Stimulated activated CD4-positive, alpha-beta T cell treated with anti-CD3 and anti-CD28 coated beads, Interleukin-12 subunit alpha, Interleukin-12 subunit beta, amount 100 ng/mL, for 48 hours (primary cell): ENCODE measurements at regions not wholly inside any gene's neighbourhood (a gene's known extent, or its start where the extent isn't known, plus 50 kb on each side); places are given as distances from the start of the nearest gene placed in this dataset.
"Not testable (repeated sequence)": the region's sequence is repeated elsewhere in the genome, so short reads cannot be mapped to it uniquely, and the experiment has no call there.

ENCODE experiments used
- DNase-seq, 3 donors: peaks; one replicate each; pipeline ENCODE4 v3.0.0-alpha.2; 2020; ENCODE audit warnings: low read depth in 2 of 3, low spot score in 1 of 3

DNA sequence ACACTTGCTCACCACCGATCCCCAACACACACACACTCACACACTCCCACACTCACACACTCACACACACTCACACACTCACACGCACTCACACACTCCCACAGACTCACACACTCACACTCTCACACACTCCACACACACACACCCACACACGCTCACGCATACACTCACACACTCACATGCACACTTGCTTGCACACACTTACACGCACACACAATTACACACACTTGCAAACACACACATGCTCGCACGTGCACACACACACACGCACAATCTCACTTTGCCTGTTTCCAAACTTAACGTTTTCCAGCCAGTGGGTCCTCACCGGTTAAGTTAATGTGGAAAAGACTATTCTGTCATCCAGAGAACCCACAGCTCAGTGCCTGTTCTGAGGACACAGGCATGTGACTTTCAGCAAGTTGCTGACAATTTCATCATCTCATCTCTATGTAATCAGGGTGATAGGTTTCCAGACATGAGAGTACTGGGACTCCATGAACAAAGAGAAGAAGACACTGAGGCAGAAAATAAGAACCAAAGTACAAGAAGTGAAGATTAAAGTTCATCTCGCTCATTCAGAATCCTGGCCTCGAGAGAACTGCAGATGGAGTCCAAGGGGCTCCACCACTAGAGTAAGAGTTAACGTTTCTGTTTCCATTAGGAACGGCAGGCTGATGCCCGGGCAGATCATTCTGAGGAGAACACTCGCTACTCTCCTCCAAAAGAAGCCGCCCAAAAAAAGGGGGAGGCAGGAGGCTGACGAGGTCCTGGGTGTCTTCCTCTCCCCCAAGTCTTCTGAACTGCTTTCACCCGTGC is 153.2 kb upstream of the FRG1 start:
- no peak for DNase-seq

DNA sequence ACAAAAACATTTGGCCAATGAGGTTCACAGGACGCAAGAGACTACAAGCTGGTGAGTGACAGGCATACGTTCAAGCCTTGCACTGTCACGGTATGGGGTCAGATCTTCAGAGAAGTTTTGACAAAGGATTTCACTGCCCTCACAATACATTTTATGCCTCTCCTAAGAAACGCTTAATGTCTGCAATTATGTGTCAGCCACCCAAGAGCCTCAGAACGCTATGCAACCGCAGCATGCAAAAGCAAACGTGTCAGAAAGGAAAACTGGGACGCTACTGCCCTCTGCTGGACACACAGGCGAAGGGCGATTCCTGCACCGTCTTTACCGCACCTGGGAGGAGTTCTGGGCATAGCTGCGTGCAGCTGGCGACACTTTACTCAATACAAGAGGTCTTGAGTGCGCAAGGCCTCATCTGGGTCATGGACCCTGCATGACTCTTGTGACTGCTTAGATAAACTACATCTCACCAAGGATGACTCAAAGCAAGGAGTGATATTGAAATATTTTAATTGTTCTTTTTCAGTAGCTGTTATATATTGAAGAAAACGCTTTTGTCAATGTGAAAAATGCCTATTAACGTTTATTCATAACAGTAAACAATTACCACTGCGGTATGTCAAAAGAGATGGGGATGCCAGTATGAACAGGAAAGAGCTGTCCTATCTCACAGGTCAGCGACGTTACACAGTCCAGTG is 147.6 kb upstream of the FRG1 start:
- DNase-seq = peak; percentile 44 to 63 (median 59)

DNA sequence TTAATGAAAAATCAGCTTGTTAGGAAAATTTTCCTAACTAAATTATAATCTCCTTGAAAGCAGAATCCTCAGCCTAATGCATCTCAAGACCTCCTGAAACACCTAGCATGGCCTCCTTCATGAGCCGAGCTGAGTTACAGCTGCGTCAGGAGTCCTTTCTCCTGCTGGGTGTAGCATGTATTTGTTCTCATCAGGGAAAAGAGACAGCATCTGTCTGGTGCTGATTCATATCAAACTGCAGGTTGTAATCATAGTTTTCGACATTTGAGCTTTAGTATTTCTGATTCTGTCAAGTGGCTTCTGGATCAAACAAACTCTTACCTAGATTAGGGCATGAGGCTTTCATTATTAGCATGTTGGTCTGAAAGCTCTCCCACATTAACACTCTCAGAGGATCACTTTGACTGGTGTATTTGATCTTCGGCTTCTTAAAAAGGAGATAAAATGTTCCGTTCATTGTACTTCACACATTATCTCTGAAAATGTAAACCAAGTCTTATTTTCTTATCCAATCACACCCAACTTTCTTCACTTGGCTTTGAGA is 140.1 kb upstream of the FRG1 start:
- no peak for DNase-seq

DNA sequence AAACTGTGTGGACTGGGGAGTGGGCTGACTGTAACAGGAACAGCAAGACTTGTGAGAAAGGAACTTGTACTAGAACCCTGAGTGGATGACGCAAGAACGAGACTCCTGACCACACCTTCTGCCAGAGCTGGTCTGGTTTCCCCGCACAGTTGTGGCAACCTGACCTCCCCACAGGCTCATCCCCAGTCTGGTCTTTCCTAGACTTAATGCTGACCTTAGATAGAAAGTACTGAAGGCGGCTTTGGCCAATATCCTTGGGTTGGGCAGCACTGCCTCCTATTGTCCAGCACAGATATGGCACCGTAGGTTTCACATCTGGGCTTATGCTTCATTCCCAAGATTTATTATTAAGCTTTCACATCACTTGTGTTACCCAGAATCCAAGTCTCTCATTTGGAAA is 137.8 kb upstream of the FRG1 start:
- DNase-seq = no peak

DNA sequence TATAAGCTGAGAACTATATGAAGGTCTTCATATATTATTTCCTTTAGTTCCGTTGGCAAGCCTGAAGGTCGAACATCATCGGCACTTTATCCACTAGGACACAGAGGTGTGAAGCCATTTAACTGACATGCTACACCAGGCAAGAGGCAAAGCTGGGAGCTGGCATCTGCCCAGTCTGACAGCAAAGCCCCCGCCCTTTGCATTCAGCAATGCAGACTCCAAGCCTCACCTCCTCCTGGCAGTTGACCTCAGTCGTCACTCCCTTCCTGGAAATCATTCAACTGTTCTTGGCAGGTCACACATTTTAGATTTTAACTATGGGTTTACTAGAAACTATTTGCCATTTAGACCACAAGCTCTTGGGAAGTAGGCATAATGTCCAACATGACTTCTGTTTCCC is 135.8 kb upstream of the FRG1 start:
- no peak for DNase-seq

DNA sequence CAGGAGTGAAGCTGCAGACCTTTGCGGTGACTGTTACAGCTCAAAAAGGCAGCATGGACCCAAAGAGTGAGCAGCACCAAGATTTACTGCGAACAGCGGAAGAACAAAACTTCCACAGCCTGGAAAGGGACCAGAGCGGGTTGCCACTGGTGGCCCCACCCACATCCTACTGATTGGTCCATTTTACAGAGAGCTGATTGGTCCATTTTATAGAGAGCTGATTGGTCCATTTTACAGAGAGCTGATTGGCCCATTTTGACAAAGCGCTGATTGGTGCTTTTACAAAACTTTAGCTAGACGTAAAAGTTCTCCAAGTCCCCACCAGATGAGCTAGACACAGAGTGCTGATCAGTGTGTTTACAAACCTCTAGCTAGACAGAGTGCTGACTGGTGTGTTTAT is 134.2 kb upstream of the FRG1 start:
- no peak for DNase-seq

DNA sequence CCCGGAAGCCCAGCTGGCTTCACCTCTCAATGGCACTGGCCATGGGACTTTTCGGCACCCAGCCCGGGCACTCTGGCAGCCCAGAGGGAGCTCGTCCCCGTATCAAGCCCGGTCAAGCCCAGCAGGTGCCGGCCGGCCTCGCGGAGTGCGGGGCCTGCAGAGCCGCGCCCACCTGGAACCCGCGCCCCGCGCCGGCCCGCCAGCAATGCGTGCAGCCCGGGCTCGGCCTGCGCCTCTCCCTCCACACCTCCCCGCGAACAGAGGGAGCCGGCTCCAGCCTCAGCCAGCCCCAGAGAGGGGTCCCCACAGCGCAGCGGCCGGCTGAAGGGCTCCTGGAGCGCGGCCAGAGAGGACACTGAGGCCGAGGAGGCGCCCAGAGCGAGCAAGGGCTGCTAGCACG is 133.6 kb upstream of the FRG1 start:
- no peak for DNase-seq

DNA sequence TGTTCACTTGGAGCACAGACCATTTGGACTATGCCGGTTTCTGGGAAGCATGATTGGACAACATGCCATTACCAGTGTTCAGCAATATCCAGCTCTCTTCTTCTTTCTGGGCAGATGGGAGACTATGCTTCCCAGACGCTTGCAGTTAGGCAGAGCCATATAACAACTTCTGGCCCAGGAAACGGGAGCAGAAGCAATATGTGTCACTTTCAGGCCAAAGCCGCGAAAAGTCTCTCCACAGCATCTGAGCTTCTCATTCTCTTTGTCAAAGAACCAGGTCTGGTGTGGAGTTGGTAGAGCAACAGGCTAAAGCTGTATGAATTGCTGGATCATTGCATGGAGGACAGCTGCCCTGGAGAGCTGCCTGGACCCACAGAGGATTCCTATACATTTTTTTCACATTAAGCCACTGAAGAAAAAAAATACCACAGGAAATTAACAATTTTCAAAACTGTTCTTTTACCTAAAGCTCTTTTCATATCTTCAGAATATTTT is 131.4 kb upstream of the FRG1 start:
- DNase-seq = no peak

DNA sequence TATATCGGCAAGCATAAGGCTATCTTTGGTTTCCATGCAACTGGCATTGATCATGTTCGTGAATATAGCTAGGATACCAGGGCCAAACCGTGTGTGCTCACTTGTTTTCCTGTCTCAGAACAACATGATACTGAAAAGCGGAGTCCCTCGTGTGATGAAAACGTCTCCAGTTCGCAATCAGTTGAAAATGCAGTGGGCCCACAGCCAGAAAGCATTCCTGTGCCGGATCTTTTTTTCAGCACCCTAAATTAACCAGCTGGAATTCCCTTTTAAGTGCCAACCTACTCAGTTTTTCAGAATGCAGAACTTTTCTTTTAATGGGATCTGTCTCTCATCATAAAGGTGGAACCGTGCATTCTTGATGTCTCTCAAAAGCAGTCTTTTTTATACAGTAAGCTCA is 130.8 kb upstream of the FRG1 start:
- no peak for DNase-seq

DNA sequence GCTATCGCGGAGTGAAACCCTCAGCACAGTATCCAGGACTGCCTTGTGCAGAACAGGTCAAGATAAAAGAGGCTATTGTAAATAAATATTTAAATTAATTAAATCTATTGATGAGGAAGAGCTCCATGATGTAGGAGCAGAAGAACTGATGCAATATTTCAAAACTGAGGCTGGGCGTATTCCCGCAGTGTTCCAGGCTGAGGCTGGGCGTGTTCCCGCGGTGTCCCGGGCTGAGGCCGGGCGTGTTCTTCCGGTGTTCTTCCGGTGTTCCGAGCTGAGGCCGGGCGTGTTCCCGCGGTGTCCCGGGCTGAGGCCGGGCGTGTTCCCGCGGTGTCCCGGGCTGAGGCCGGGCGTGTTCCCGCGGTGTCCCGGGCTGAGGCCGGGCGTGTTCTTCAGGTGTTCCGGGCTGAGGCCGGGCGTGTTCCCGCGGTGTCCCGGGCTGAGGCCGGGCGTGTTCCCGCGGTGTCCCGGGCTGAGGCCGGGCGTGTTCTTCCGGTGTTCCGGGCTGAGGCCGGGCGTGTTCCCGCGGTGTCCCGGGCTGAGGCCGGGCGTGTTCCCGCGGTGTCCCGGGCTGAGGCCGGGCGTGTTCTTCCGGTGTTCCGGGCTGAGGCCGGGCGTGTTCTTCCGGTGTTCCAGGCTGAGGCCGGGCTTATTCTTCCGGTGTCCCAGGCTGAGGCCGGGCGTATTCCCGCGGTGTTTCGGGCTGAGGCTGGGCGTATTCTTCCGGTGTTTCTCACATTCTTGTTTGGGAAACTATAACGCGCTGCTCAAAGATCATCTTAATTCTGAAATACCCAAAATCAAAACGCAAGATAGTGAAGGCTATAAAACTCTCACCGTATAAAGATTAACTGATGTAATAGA is 130.1 kb upstream of the FRG1 start:
- DNase-seq = not testable (repeated sequence)

DNA sequence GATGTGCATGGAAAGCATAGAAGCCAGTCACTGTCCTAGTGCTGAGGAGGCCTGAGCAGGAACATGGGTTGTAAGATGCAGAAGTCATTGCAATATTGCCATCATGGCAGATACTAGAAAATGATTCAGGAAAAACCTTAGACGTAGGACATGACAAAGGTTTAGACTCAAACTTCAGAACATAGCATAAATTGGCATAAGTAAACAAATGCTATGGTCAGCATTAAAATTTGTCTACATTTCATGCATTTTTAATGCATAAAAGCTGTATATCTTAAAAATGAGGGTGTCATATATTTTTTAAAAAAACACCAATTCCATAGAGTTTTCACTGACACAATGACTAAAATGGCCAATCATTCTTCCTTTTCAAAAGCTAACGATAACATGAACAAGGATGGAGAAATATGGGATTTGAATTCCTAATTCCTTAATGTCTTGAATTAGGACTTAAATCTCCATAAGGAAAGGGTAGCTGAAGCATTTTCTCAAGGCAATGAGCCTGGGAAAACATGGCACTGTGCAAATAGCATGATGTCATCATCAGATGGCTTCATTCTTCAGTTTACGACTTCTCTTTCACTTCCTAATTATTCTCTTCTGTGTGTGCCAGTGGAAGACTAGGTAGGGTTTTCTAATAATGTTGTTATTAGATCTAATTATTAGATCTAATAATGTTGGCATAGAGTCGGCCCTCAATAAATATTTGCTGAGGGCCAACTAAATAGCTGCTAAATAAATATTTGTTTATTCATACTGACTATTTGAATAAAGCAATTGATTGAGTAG is 125.1 kb upstream of the FRG1 start:
- no peak for DNase-seq

DNA sequence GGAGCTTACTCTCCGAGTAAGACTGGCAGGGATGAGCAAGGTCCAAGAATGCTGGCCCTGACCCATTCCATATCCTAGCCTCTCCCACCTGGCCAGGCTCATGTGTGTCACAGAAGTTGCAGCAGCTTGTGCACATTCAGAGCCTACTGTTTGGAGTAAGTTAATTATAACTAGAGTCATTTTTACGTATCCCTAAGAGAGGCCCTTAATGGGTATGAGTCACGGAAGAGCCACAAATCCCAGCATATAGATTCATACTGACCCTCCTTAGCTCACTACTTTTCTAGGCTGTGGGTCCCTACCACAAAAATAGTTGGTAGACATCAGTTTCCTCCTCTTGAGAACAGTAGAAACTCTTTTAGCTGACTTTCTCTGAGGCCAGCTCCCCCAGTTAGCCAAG is 118.3 kb upstream of the FRG1 start:
- no peak for DNase-seq

DNA sequence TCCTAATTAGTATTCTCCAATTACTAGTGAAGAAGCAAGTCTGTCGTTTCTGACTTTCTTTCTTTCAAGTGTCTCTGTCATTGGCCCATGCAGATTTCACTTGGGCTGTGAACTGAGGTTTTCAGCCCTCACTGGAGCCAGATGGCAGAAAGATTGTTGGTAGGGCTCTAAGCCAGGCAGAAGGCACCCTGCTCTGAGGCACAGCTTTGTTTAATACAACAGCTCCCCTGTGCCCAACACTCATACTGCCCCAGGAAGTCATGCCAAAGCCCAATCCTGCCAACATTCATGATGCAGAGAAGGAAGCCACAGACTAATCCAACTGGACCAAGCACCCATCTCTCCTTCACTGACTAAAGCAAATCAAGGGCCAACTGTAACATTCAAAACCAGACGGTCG is 117.1 kb upstream of the FRG1 start:
- DNase-seq = no peak

DNA sequence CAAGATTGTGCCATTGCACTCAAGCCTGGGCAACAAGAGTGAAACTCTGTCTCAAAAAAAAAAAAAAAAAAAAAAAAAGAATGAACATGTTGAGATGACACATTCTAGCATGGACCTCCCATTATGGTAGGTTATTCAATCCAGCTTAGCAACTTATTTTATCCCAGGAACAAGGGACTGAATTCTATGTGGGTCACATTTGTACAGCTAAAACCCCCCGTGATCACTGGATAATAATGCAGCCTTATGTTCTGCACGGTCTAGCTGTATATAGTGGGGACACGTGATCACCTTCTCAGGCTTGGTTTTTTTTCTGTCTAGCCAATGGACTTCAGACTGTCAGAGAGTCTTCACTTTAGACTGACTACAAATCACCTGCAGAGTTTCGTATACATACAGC is 115.2 kb upstream of the FRG1 start:
- DNase-seq = no peak

DNA sequence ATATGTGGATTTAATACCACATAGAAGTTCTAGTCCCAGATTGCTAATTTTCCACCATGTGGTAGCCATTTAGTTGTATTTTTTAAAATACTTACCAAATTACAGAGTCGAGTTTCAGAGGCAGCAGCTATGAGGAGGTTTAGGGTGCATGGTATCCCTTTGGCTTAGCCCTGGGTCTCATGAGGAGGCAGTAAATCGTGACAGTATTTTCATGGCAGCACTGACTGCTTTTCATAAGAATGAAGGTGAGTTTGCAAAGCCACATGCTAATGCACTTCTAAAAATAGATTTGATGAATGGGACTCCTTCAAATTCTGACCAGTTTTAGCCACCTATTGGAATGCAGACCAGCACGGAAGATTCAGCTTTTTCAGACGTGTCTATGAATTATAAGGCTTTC is 114.0 kb upstream of the FRG1 start:
- DNase-seq = no peak

DNA sequence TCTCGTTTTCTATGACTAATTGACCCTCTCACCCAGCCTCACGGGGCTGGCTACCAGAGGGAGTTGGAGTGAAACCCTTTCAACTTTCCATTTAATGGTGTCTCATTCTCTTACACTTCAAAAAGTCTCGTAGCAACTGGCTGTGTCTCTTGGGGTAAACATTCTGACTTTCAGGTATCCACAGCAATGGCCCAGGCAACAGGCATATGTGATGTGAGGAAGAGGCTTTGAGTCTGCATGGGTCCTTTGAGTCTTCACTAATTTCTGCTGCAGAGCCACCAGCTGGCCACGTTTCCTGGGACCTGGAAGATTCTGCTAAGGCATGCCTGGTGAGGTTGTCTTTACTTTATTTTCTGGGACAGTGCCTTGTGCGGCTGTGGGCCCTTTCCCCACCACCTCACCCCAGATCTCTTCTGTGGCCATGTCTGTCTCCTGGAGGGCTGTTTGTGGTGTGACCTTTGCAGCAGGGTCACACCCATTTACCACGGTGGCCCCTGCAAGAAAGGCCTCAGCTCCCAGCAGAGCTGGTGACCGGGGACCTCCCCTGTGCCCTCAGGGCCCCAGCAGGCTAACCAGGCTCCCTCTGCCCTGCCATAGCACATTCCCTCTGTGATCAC is 112.5 kb upstream of the FRG1 start:
- no peak for DNase-seq

DNA sequence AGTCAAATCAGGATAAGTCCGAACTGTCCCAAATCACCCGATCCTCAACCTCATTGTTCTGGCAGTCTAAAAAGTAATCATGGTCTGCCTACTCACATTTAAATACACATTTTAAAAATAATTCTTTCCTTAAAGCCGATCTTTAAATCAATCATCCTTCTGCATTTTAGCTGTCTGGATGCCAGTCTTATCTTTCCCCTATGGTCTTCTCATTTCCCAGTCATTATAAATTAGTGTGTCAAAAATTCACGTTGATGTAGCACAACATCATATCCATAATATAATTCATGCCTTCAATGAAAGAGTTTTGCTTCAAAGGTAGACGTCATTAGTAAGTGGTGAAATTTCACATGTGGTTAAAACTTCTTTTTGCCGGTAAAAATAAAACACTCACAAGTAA is 108.1 kb upstream of the FRG1 start:
- DNase-seq = no peak

DNA sequence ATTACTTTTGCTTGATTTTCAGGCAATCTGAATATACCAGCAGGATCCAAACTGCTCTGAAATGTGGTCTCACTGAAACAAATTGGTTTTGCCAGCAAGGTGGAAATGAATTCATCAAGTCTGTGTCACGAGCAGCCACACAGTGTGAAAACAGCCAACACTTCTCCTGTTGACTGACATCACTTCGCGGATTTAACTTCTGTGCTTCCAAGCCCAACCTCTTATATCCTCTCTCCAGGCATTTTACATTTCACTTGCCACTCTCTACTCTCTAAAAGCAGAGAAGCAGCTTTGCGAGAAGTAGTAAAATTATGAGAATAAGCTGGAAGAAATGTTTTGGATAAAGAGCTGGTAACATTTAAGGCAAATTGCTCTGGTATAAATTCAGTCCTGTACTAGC is 106.1 kb upstream of the FRG1 start:
- no peak for DNase-seq

DNA sequence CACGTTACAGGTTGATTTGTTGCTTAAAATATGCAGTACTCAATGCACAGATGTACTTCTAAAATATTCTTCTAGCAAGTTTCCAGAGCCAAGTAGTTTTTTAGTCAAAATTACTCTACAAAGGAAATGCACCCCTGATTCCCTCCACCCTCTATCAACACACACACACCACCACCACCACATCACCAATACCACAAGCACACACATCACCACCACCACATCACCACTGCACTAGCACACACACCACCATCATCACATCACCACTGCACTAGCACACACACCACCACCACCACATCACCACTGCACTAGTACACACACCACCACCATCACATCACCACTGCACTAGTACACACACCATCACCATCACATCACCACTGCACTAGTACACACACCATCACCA is 105.2 kb upstream of the FRG1 start:
- no peak for DNase-seq

DNA sequence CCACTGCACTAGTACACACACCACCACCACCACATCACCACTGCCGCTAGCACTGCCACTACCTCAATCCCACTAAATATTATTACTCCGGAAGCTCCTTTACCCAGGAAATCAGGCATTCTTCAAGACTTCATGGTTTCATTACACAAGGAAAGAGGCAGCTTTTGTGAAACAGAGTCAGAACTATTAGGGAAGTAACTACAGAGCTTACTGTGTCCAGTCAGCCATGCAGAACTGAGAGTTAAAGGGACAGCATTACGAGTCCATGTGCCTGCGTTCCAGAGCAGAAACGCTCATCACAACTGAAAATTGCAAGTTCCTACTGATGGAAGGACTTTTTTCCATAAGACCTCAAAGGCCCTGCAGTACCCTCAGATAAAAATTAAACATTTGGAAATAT is 103.2 kb upstream of the FRG1 start:
- no peak for DNase-seq
